GM12872 (cell line): ENCODE measurements at regions not wholly inside any gene's neighbourhood (a gene's known extent, or its start where the extent isn't known, plus 50 kb on each side); places are given as distances from the start of the nearest gene placed in this dataset.

Experiments
- CTCF ChIP-seq: IDR thresholded peaks from 3 replicates; pipeline ENCODE4 v1.5.1; 2011; ENCODE audit warnings: low read depth, mild to moderate bottlenecking, low read length, moderate library complexity; ENCODE audit not compliant: insufficient read depth

- TF ChIP-seq CTCF, result no peak
Observed at GRCh38 chr5:130436430-130436829, 532.2 kb downstream of the CHSY3 start.

- TF ChIP-seq CTCF, result no peak
Observed at GRCh38 chr5:130427222-130427955, 523.1 kb downstream of the CHSY3 start.

- no peak for TF ChIP-seq CTCF
Observed at GRCh38 chr5:130425424-130425823, 521.2 kb downstream of the CHSY3 start.

GRCh38 chr5:130424341-130424740 is 520.1 kb downstream of the CHSY3 start:
- no peak for TF ChIP-seq CTCF

- TF ChIP-seq CTCF, result no peak
Observed at GRCh38 chr5:130402906-130403305, 498.6 kb downstream of the CHSY3 start.

GRCh38 chr5:130400091-130400490 is 495.8 kb downstream of the CHSY3 start:
- no peak for TF ChIP-seq CTCF

GRCh38 chr5:130398825-130399224 is 494.6 kb downstream of the CHSY3 start:
- TF ChIP-seq CTCF, result no peak
